VCaP (cell line): ENCODE measurements at regions not wholly inside any gene's neighbourhood (a gene's known extent, or its start where the extent isn't known, plus 50 kb on each side); places are given as distances from the start of the nearest gene placed in this dataset.
"Not testable (repeated sequence)": the region's sequence is repeated elsewhere in the genome, so short reads cannot be mapped to it uniquely, and the experiment has no call there.

Experiments
- H3K27ac ChIP-seq: fragments of 450-650 bp; 2 replicates; pipeline ENCODE4 v1.5.1; 2017
- TF ChIP-seq, protein P1 (sequence below): fragments of 450-650 bp; conservative IDR thresholded peaks from 2 replicates; pipeline ENCODE4 v1.5.1; 2017; ENCODE audit warnings: mild to moderate bottlenecking, moderate library complexity

DNA sequence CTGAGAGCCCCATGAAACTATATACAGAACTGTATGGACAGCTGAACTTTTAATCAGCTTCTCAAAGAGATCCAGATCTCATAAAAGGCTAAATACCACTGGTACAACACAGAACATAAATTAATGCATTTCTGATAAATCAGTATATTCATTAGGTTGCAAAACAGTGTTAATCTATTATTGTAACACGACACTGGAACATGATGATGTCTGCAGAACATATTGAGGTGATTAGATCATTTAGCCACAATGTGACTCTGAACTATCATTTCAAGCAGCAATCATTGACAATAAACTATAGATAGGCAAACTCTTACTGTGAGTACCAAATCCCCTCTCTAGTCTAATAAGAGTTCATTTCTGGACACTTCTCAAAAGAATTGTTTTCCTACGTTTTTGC is 50.3 kb downstream of the GASK1B start:
- TF ChIP-seq, protein P1, sequence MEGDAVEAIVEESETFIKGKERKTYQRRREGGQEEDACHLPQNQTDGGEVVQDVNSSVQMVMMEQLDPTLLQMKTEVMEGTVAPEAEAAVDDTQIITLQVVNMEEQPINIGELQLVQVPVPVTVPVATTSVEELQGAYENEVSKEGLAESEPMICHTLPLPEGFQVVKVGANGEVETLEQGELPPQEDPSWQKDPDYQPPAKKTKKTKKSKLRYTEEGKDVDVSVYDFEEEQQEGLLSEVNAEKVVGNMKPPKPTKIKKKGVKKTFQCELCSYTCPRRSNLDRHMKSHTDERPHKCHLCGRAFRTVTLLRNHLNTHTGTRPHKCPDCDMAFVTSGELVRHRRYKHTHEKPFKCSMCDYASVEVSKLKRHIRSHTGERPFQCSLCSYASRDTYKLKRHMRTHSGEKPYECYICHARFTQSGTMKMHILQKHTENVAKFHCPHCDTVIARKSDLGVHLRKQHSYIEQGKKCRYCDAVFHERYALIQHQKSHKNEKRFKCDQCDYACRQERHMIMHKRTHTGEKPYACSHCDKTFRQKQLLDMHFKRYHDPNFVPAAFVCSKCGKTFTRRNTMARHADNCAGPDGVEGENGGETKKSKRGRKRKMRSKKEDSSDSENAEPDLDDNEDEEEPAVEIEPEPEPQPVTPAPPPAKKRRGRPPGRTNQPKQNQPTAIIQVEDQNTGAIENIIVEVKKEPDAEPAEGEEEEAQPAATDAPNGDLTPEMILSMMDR = no peak

DNA sequence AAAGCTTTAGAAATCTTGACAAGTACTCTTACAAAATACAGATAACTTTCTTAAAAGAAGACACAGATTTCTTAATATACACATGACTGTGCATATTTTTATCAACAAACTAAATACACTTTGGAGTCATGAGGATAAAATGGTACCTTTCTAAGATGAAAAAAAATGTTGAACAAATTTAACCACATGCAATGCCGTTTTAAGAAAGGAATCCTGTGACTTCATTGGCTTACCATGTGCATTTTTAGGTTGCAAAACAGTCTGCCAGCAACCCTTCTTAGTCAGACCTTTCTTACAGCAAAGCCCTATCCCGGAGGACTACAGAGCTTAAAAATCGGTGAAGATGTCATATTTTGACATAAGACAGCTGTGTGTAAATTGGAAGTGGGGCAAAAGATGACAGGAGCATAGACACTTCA is 51.7 kb downstream of the GASK1B start:
- H3K27ac ChIP-seq = no peak overlapping the region
- TF ChIP-seq, protein P1 = no peak

More for the DNA sequence above, 50.3 kb downstream of the GASK1B start:
- no peak overlapping the region for H3K27ac ChIP-seq

DNA sequence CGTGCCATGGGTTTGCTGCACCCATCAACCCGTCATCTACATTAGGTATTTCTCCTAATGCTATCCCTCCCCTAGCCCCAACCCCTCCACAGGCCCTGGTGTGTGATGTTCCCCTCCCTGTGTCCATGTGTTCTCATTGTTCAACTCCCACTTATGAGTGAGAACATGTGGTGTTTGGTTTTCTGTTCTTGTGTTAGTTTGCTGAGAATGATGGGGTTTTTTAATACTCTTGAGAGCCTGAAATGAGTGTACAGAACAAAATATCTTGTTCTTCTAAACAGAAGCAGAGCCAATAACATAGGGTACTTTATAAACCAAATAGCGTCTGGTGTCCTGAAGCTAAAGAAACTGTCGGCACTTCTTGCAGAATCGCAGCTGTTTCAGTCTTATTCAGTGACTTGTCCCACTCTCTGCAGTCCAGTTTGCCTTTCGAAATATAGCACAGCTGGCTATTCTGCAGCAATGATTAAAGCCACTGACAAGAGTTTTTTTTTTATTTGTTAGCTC is 52.1 kb downstream of the GASK1B start:
- not testable (repeated sequence) for H3K27ac ChIP-seq

DNA sequence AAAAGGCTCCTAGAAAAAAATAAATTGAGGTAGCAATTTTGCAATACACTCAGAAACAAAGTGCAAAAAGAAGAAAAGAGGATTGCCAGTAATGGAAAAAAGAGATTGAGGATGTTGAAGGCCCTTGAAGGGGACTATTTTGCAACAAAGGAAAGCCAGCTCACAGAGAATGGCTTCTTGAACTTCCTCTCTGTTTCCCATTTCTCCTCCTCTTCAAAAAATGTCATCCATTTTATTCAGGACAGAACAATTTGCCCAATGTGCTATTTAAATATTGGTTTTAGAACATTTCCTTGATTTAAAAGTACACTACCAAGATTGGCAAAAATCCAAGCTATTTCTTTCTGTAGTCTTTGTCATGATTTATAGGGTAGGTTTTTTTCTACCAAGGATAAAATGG is 60.2 kb downstream of the GASK1B start:
- TF ChIP-seq, protein P1 = no peak

DNA sequence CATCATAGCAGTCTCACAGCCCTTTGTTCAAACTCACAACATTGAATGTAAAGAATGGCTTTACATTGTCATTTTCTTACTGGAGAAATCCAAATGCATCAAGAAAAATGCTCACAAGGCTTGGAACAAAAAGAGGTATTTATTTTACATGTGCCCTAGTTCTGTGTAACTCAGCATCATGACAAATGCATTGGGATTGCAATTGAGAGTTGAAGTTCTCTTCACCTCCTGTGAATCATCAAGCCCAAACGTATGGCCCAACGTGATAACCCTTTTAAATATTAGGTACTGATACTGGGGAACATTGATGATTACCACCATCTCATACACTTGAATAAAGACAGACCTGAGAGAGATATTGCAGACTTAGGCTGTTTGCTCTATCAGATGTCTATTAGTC is 61.6 kb downstream of the GASK1B start:
- TF ChIP-seq, protein P1 = no peak
- H3K27ac ChIP-seq = peak overlapping the region; percentile 9; the same call in 1 of the 2 replicates

More for the DNA sequence above, 60.2 kb downstream of the GASK1B start:
- H3K27ac ChIP-seq = peak overlapping the region; percentile 29

DNA sequence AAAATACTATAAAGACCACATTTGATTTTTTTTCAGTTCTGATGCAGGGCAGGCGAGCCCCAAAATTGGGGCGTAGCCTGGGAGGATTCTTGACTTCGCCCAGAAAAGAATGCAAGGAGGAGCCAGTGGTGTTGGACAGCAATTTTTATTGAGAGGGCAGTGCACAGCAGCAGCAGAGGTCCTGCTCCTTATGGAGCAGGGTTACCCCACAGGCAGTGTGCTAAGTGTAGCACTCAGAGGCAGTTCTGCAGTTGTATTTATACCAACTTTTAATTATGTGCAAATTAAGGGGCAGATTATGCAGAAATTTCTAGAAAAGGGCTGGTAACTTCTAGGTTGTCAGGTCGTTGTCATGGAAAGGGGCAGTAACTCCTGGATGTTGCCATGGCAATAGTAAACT is 69.9 kb downstream of the GASK1B start:
- TF ChIP-seq, protein P1 = no peak
- H3K27ac ChIP-seq = no peak overlapping the region

DNA sequence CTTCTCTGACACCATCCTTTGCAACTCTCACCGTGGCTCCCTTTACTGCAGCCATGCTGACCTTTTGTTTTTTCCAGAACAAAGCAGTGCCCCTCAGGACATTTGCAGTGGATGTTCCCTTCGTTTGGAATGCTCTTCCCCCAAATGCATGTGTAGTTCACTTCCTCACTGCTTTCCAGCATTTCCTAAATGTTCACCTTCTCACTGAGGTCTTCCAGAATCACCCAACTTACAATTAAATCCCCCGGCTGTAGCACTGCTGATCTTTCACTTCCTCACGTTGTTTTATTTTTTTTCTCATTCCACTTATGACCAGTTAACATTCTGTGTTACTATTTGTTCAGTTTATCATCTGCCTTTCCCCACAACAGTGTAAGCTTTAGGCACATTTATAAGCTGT is 73.1 kb downstream of the GASK1B start:
- TF ChIP-seq, protein P1 = no peak
- H3K27ac ChIP-seq = no peak overlapping the region

DNA sequence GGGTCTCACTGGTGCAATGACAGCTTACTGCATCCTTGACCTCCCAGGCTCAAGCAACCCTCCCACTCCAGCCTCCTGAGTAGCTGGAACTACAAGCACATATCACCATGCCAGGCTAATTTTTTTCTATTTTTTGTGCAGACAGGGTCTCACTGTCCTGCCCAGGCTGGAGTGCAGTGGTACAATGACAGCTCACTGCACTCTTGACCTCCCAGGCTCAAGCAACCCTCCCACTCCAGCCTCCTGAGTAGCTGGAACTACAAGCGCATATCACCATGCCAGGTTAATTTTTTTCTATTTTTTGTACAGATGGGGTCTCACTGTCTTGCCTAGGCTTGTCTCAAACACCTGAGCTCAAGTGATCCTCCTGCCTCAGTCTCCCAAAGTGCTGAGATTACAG is 74.0 kb downstream of the GASK1B start:
- TF ChIP-seq, protein P1 = no peak
- no peak overlapping the region for H3K27ac ChIP-seq
